ENCODE measurements at regions not wholly inside any gene's neighbourhood (a gene's known extent, or its start where the extent isn't known, plus 50 kb on each side); places are given as distances from the start of the nearest gene placed in this dataset.

- TF ChIP-seq ARID4B (CRISPR knock-in tag; IDR thresholded peaks at IDR 0.05; ENCODE audit: borderline replicate concordance) (no peak), IRF2 (CRISPR knock-in tag; IDR thresholded peaks at IDR 0.05; ENCODE audit: borderline replicate concordance, low read depth) (no peak), ERG (CRISPR knock-in tag; IDR thresholded peaks at IDR 0.05) (no peak), NR1H2 (CRISPR knock-in tag; IDR thresholded peaks at IDR 0.05) (no peak)
These were observed 67.2 kb upstream of the FAM181A start (continued) for GRCh38 chr14:93859957-93860356.

GRCh38 chr14:93858896-93859295 is 68.2 kb upstream of the FAM181A start:
- Mint-ChIP-seq H3K36me3 (no peaks in the 10 kb centered on the region), H3K9me3 (peaks cover 9% of the 10 kb centered on the region), H3K27ac (no peak overlapping the region), H3K4me1 (peaks cover 15% of the 10 kb centered on the region), H3K27me3 (ENCODE audit: low read depth) (peaks cover 5% of the 10 kb centered on the region; the same call in 1 of the 2 replicates), H3K4me3 (no peak overlapping the region)
- no peak for DNase-seq (ENCODE audit: low spot score)
- ChIA-PET CTCF (no interaction called here), POLR2A (no interaction called here)
- TF ChIP-seq ZNF317 (CRISPR knock-in tag; IDR thresholded peaks at IDR 0.05; ENCODE audit: borderline replicate concordance, low read depth) (no peak), ZNF263 (CRISPR knock-in tag; IDR thresholded peaks at IDR 0.05; ENCODE audit: low read depth) (no peak), IRF2 (CRISPR knock-in tag; IDR thresholded peaks at IDR 0.05; ENCODE audit: borderline replicate concordance, low read depth) (no peak), ZNF671 (CRISPR knock-in tag; IDR thresholded peaks at IDR 0.05) (no peak), CTCF (IDR thresholded peaks at IDR 0.05) (no peak), FOXJ3 (CRISPR knock-in tag; IDR thresholded peaks at IDR 0.05; ENCODE audit: borderline replicate concordance) (no peak), GTF2I (CRISPR knock-in tag; conservative IDR thresholded peaks at IDR 0.05) (no peak), MXD4 (CRISPR knock-in tag; IDR thresholded peaks at IDR 0.05; ENCODE audit: borderline replicate concordance) (no peak), PRDM15 (CRISPR knock-in tag; IDR thresholded peaks at IDR 0.05) (no peak), USF2 (CRISPR knock-in tag; IDR thresholded peaks at IDR 0.05) (no peak), JAZF1 (CRISPR knock-in tag; IDR thresholded peaks at IDR 0.05) (no peak), ZNF232 (CRISPR knock-in tag; IDR thresholded peaks at IDR 0.05) (no peak)
- ATAC-seq = no peak

Data from WTC11 (cell line).